ENCODE measurements at regions not wholly inside any gene's neighbourhood (a gene's known extent, or its start where the extent isn't known, plus 50 kb on each side); places are given as distances from the start of the nearest gene placed in this dataset.
"Not testable (repeated sequence)": the region's sequence is repeated elsewhere in the genome, so short reads cannot be mapped to it uniquely, and the experiment has no call there.

DNA sequence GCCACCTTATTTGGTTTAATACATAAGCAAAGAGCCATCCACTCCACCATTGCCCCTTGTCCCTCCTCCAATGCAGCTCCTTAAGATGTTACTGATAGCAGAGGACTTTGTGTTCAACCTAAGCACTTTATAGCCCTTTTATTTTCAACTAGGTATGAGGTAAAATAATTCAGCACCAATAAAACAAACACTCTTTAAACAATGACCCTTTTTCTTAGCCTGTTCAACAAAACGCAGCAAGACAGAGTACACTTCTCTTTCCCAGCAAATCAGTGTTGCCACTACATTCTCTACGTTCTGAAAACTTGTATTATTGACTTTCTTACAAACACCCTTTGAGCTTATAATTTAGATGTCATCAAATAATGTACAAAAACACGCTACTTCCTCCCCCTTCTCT, 104.0 kb upstream of the IGLL5 start:
- DNase-seq, result no peak

GRCh38 chr22:22784249-22785039, 103.2 kb upstream of the IGLL5 start:
- DNase-seq, result no peak

DNA sequence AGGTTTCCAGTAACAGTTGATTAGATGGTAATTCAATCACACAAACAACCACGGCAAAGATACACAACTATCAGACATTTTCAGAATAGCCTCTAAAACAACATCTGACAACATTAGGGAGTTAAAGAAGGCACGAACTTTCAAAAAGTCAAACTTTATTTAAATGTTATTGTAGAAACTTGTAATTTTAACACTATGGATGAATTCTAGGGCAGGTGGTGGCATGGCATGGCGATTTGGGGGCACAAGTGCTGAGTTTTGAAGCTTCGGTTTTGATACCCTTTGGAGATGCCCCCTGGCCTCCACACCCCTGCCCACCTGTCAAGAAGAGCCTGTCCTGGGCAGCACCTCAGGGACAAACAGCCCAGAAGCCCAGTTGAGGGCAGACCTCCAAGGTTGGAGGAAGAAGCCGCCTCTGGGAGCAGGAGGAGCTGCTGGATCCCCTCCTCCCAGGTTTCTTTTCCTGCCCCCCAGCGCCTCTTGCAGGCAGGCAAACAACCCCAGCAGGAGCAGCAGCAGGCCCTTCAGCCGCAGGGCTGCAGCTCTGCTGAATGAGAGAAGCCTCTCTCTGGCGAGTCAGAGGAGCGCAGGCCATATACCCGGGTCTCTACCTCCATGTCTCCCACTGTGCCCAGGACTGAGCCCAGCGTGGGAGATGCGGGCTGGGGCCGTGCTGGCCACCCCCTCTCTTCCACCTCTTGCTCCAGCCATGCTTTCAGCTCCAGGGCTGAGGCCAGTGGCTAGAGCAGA, 102.1 kb upstream of the IGLL5 start:
- DNase-seq, result no peak

DNA sequence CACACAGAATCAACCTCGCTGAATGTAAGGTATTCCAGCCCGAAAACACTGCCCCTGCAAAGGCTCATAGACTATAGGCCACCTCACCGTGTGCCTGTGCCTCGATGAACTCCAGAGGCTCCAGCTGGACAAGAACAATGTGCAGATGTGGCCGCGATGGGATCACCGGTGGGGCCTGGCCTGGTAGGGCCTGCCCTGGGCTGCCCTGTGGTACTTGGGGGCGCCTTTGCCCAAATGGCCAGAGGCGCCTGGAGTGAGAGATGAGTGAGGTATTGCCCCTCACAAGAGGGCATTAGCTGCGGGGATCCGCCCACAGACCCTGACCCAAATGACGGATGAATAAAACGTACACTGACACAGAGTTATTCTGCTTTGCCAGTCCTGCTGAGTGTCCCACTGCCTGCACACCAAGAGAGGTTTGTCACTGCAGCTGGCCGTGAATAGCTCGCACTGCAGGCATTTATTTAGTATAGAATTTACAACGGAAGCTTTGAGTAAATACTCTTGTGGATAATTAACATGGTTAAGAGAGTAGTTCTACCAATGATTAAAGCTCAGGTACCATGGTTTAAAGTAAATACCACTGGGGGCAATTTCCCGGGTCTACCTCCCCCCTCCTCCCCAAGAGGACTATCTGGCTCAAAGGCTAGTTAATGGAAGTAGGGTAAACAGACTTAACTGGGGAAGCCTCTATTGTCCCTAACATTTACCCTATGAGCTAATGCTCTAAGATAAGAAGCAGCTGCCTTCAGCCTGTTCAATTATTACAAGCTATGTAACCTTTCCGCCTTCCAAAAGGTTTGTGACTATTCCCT, 101.1 kb upstream of the IGLL5 start:
- DNase-seq, result no peak

DNA sequence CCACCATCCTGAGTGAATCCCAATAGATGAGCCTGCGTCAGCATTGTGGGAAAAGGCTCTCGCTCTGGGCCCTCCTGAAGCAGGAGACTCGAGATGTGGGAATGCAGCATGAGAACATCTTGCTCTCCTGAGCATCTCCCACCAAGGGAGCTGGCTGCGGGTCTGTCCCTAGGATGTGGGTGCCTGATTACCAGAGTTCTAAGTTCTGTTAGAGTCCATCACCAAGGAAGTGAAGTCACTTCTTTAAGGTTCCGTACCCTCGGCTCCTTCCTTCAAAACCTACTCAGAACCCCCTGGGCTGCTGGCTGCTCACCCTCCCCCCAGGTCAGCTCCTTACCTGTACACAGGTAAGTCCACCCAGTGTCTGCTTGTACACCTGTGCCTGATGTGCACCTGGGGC, 100.5 kb upstream of the IGLL5 start:
- DNase-seq, result no peak

DNA sequence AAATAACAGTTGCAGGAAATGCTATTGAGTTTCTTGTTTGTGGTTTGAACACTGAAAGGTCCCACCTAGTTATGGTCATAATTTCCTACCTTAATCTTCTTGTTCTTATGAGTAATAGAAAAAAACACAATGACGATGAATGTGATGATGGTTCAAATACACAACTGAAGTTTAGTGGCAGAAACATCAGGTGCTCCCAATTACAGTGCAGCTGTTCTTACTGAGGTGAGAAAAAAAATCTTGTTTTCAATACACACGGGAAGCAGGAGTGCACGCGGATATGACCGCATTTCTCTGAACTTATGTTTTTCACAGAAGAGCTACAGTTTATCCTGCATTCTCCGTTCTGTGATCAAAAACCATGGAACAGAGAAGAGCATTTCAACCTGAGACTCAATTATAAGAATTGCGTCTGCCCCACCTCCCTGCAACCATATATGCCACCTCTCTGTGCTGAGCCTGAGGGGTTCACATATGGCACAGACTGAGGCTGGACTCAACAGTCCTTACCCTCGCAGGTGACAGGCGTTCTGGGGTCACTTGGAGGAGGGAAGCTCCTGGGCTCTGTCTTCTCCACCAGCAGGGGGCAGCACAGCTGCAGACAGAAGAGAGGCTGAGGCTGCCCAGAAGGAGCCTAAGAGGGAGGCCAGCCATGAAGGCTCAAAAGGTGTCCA, 99.7 kb upstream of the IGLL5 start:
- DNase-seq, result peak; percentile 35

GRCh38 chr22:22788460-22789037, 99.1 kb upstream of the IGLL5 start:
- DNase-seq, result no peak

DNA sequence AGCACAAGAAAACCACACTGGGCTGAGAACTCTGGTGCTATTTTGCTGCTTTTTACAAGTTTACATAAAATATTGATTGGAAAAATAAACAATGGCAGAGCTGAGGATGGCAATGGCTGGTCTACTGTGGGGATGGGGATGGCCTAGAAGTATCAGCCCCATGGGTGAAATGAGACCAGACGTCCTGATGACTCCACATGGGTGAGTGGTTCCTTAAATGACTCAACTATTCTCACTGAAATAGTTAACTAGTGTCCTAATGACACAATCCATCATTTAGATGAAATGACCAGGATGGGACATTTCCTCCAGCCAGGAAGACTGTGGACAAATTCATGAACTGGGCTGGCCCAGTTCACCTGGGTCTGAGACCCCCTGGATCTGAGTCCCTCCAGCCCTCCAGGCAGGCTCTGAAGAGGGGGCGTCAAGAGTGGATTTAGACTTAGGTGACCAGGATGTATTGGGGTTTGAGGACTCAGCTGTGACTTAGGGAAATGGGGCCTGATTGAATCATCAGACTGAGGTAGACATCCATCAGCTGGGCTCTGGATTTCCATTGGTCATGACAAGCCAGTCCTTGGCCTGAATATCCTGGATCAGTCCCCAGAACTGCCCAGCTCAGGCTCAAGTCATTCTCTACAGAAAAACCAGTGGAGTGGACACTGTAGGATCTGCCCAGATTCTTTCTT, 98.2 kb upstream of the IGLL5 start:
- DNase-seq, result no peak

DNA sequence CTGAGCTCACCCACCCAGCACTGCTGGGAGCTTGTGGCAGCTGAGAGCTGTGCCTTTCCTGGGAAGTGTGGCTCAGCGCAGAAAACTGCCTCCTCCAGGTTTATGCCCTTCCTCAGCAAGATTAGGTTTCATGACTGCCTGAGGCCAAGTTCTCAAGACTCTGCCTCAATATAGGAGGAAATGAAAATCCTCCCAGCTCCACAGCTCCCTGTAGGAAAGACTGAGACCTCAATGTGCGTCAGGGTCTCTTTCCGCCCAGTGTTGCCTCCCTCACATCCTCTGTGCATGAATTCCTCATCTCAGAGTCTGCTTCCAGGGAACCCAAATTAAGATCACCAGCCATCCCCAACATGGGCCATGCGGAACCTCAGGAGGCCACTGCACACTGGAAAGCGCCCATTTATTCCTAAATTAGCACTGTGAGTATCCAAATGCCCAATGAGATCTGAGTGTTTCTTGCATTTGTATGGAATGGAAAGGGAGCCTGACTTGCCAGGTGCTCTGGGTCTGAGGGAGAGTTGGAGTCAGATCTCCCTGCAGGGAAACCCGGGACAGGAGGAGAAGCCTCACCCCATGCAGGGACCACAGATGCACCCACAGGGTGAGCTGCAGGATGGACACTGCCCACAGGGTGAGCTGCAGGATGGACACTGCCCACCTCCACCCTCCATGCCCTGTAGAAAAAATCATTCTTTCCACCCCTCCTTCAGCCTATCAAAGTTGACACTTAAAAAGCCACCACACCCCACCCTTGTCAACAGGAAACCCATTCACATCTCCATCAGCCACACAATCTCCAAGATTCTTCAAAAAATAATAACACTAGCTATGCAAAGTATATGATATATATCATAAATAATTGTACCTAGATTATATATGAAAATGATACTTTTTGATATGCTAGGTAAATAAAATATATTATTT, 97.4 kb upstream of the IGLL5 start:
- DNase-seq, result no peak

GRCh38 chr22:22791438-22792181, 96.0 kb upstream of the IGLL5 start:
- no peak for DNase-seq

DNA sequence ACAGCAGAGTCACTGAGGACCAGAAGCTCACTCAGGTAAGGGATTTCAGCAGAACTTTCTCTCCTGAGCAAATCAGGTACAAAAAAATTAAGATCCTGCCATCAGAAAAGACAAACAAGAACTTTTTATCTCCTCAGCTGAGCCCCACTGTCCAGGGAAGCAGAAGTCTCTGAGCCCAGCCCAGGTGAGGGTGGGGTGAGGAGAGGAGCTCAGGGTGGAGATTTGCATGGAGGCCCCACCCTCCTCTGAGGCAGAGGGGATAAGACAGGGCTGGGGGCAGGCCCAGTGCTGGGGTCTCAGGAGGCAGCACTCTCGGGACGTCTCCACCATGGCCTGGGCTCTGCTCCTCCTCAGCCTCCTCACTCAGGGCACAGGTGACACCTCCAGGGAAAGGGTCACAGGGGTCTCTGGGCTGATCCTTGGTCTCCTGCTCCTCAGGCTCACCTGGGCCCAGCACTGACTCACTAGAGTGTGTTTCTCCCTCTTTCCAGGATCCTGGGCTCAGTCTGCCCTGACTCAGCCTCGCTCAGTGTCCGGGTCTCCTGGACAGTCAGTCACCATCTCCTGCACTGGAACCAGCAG, 95.3 kb upstream of the IGLL5 start:
- not testable (repeated sequence) for DNase-seq

GRCh38 chr22:22795639-22796038, 92.0 kb upstream of the IGLL5 start:
- not testable (repeated sequence) for DNase-seq

DNA sequence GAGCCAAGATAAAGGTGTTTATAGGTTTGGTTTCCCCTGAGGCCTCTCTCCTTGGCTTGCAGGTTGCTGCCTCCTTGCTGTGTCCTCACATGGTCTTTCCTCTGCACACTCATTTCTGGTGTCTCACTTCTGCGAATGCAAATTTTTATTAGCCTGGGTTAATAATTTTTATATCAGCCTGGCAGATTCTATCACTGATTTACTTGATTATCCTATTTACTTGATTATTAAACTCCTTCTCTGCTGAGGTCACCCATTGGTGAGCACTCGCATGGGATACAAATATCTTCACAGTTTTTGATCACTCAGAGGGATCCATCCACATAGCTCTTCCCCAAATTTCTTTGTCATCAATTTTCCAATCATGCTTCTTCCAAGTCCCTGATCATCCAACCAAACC, 90.9 kb upstream of the IGLL5 start:
- DNase-seq, result no peak

DNA sequence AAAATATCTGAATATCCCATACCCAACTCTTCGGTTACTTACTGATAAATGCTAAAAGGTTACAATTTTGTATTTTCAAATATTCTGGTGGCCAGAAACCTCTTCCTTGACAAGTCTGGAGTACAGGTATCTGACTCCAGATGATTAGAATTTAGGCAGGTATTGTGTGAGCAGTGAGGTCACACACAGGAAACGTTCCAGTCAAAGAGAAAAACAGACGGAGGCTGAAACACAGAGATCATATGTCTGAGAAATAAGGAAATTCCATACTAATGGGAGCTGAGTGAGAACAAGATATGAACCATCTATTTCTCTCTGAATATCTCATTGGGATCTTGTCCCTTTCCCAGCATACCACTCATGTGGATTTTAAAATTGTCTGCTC, 89.4 kb upstream of the IGLL5 start:
- no peak for DNase-seq

GRCh38 chr22:22798716-22799115, 88.9 kb upstream of the IGLL5 start:
- DNase-seq, result no peak

- no peak for DNase-seq
These were observed 88.1 kb upstream of the IGLL5 start for GRCh38 chr22:22799561-22799960.

DNA sequence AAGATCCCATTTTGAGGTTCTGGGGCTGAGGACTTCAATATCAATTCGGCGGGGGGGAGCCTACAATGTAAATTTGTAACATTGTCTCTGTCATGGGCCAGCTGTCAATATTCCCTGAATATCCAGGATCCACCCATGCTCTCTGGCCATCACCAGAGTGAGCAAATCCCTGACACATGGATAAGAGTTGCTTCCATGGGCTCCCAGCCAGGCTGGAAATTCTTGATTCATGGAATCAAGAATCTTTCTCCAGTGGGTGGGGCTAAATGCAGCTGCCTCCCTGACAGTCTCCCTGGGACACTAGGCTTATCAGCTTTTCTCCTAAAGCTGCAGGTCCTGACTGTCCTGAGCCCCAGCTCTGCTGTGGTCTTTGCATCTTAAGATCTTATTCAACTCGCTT, 86.9 kb upstream of the IGLL5 start:
- no peak for DNase-seq

DNA sequence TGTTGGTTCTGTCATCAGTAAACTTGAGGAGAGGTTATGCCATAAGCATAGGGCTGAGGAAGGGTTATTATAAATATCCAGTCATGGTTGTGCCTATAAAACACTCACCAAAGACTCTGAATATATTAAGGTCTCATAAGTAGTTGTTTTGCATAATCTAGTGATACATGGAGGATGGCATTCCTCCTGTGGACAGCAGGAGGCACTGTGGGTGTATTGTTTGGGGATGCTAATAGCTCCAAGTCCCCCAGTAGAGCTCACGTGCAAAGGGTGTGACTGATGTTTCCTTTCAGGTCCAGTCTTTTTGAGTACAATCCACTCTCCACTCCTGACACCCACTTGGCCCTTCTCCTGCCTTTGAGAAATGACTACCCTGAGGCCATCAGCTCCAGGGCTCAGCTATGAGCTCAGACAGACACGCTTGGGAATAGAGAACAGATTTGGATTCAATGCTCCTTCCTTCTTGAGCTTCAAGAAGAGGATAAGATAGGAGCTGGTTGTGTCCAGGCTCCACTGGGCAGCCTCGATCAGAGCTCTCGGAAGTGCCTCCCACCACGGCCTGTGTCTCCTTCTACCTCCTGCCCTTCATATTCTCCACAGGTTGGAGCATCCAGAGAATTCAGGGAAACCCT, 85.2 kb upstream of the IGLL5 start:
- DNase-seq, result no peak

Data from left kidney (tissue), 1 donor.